K562 (cell line): ENCODE measurements at regions not wholly inside any gene's neighbourhood (a gene's known extent, or its start where the extent isn't known, plus 50 kb on each side); places are given as distances from the start of the nearest gene placed in this dataset.

Experiments
- ATAC-seq: fragments of 200-7000 bp; cut with Tn5 transposase; 3 replicates; pipeline ENCODE4 v1.9.1; 2020; ENCODE audit warnings: moderate library complexity
- BruUV-seq: library from RNA; stranded (reverse); fragments of 400-500 nt; replicated peaks from 2 replicates; lab custom pipeline; 2021; lab: Mats Ljungman, UMichigan
- CTCF ChIA-PET: fragments of 300-600 bp; formaldehyde crosslinking; extraction: SDS; loops from one replicate; lab custom pipeline; 2021; ENCODE audit warnings: low intra/inter-chr PET ratio; lab: Yijun Ruan, JAX
- POLR2A ChIA-PET: fragments of 300-600, 350-650 bp; sonication (Branson Sonifier 250); formaldehyde crosslinking; extraction: SDS; loops from one replicate; lab custom pipeline; 2021; ENCODE audit warnings: antibody characterized with exemption, inconsistent platforms; lab: Yijun Ruan, JAX
- DNase-seq, 4 experiments: peaks; one replicate each; pipeline versions ENCODE4 v3.0.0 to v3.0.0-alpha.2; 2011 to 2018; ENCODE audit warnings: low spot score in 3 of 4, mixed read lengths in 3 of 4; ENCODE audit errors: extremely low read depth in 1 of 4
- FAIRE-seq: peaks from 2 replicates; lab custom pipeline; 2011; peaks lifted over from hg19 to GRCh38; lab: Jason Lieb, UNC
- H2AFZ ChIP-seq: 2 replicates; pipeline ENCODE4 v1.6.0; 2011; ENCODE audit warnings: low read depth, low read length, control low read depth, inconsistent platforms
- H3K27ac ChIP-seq: fragments of 200-600 bp; 3 replicates; pipeline ENCODE4 v1.8.0; 2011; ENCODE audit warnings: low read depth, mild to moderate bottlenecking, control low read depth, inconsistent platforms, low read length, moderate library complexity, mixed read lengths; ENCODE audit errors: extremely low read depth
- H3K27me3 ChIP-seq, 2 experiments: fragments of 300-600 bp in 1 of 2; 2 replicates in 1 of 2; 3 replicates in 1 of 2; pipeline versions ENCODE4 v1.6.0 to v1.8.0; 2011; ENCODE audit warnings: inconsistent platforms in 2 of 2, low read length in 2 of 2, mild to moderate bottlenecking in 1 of 2, mixed read lengths in 1 of 2, moderate library complexity in 1 of 2; ENCODE audit not compliant: control insufficient read depth in 2 of 2, insufficient read depth in 2 of 2
- H3K36me3 ChIP-seq: fragments of 300-600 bp; 3 replicates; pipeline ENCODE4 v1.8.0; 2011; ENCODE audit warnings: mild to moderate bottlenecking, low read length, inconsistent platforms; ENCODE audit not compliant: control insufficient read depth, insufficient read depth
- H3K4me1 ChIP-seq, 2 experiments: fragments of 200-600 bp in 1 of 2; replicated peaks in 1 of 2; 2 replicates in 1 of 2; 3 replicates in 1 of 2; pipeline versions ENCODE4 v1.5.1 to v1.8.0; 2011; ENCODE audit warnings: inconsistent platforms in 2 of 2, low read length in 2 of 2, mild to moderate bottlenecking in 1 of 2, mixed read lengths in 1 of 2, moderate library complexity in 1 of 2; ENCODE audit not compliant: control insufficient read depth in 2 of 2, insufficient read depth in 2 of 2
- H3K4me2 ChIP-seq: 2 replicates; pipeline ENCODE4 v1.6.1; 2011; ENCODE audit warnings: low read length, control low read depth, inconsistent platforms, mixed read lengths; ENCODE audit not compliant: insufficient read depth
- H3K4me3 ChIP-seq: fragments of 200-600 bp; sonication (generic), shearing (Covaris generic); 2 replicates; pipeline ENCODE4 v1.5.1; 2016; ENCODE audit warnings: control low read depth, inconsistent platforms
- H3K79me2 ChIP-seq: fragments of 200-600 bp; 3 replicates; pipeline ENCODE4 v1.8.0; 2011; ENCODE audit warnings: low read length, inconsistent platforms; ENCODE audit not compliant: control insufficient read depth, insufficient read depth
- H3K9ac ChIP-seq, 2 experiments: 2 replicates each; pipeline versions ENCODE4 v1.6.0 to v1.6.1; 2011; ENCODE audit warnings: low read depth in 2 of 2, low read length in 2 of 2, control low read depth in 1 of 2, inconsistent platforms in 1 of 2, mild to moderate bottlenecking in 1 of 2, mixed read lengths in 1 of 2; ENCODE audit not compliant: insufficient read depth in 1 of 2
- H3K9me1 ChIP-seq: one replicate; pipeline ENCODE4 v1.6.0; 2011; ENCODE audit warnings: inconsistent platforms, mild to moderate bottlenecking, low read length, moderate library complexity; ENCODE audit not compliant: control insufficient read depth, insufficient read depth
- H3K9me3 ChIP-seq: replicated peaks from 2 replicates; pipeline ENCODE4 v1.5.1; 2011; ENCODE audit warnings: low read depth, low read length, inconsistent platforms; ENCODE audit not compliant: control insufficient read depth, insufficient read depth
- H4K20me1 ChIP-seq: replicated peaks from 2 replicates; pipeline ENCODE4 v1.6.1; 2011; ENCODE audit warnings: low read length, inconsistent platforms, mixed read lengths; ENCODE audit not compliant: control insufficient read depth, insufficient read depth
- MTA3 ChIP-seq: fragments of 450-650 bp; formaldehyde crosslinking; IDR thresholded peaks from 2 replicates; pipeline ENCODE4 v1.6.1; 2017; ENCODE audit warnings: mild to moderate bottlenecking, borderline replicate concordance
- PRPF4 ChIP-seq: fragments of 200-400 bp; formaldehyde crosslinking; IDR thresholded peaks from one replicate; pipeline ENCODE4 v1.6.1; 2017; ENCODE audit warnings: low read length, low read depth, mild to moderate bottlenecking; ENCODE audit not compliant: insufficient read depth, poor library complexity, severe bottlenecking
- RUNX1 ChIP-seq: sonication (generic); IDR thresholded peaks from 2 replicates; pipeline ENCODE4 v1.6.1; 2016; ENCODE audit warnings: antibody characterized with exemption, low read depth
- TAF7 ChIP-seq: fragments of 450-650 bp; IDR thresholded peaks from 2 replicates; pipeline ENCODE4 v1.6.1; 2016; ENCODE audit warnings: missing genetic modification characterization, missing compliant biosample characterization
- ZNF3 ChIP-seq: fragments of 250-450 bp; sonication (Bioruptor Pico); IDR thresholded peaks from 2 replicates; pipeline ENCODE4 v1.5.0; 2021; ENCODE audit warnings: mild to moderate bottlenecking, moderate library complexity
- ZNF41 ChIP-seq: fragments of 250-450 bp; sonication (Bioruptor Pico); conservative IDR thresholded peaks from 2 replicates; pipeline ENCODE4 v1.4.0; 2020; ENCODE audit warnings: mild to moderate bottlenecking
- WGBS: fragments of 100-300 bp; shearing (Covaris generic); methylation state at CpG from one replicate; pipeline ENCODE4 v1.1.6; 2016; ENCODE audit warnings: low coverage, mixed read lengths; ENCODE audit not compliant: insufficient coverage; ENCODE audit errors: missing lambda C conversion rate; 5-methylcytosine and 5-hydroxymethylcytosine counted together
- in situ Hi-C: fragments of 300-500 bp; cut with MboI; formaldehyde crosslinking; loops from 4 replicates; pipeline ENCODE4 v1.15.0; 2018; ENCODE audit warnings: inconsistent platforms, mixed read lengths
- intact Hi-C: fragments of 100-400 bp; cut with micrococcal nuclease; formaldehyde crosslinking; loops from 2 replicates; pipeline ENCODE4 v1.14.2; 2022
- TF ChIP-seq, protein P1 (sequence below), 2 experiments: fragments of 250-450 bp in 1 of 2; fragments of 450-650 bp in 1 of 2; sonication (Bioruptor Pico) in 1 of 2; IDR thresholded peaks; 2 replicates each; pipeline versions ENCODE4 v1.6.1 to v1.8.0; 2016 to 2021; ENCODE audit warnings: mild to moderate bottlenecking in 2 of 2, moderate library complexity in 2 of 2, missing compliant biosample characterization in 1 of 2, missing genetic modification characterization in 1 of 2

GRCh38 chr3:194031349-194031748, 104.6 kb upstream of the HES1 start:
- Histone ChIP-seq H3K36me3 (no peaks in the 10 kb centered on the region), H2AFZ (no peak overlapping the region), H3K27me3 (no peaks in the 10 kb centered on the region), H3K4me3 (no peak overlapping the region), H3K79me2 (no peaks in the 10 kb centered on the region), H3K27ac (no peak overlapping the region), H3K4me2 (no peak overlapping the region), H3K9me3 (no peaks in the 10 kb centered on the region), H3K9me1 (no peaks in the 10 kb centered on the region), H3K4me1 (no peaks in the 10 kb centered on the region; a peak in 2 of 5 replicates), H3K9ac (no peak overlapping the region; a peak in 1 of 4 replicates), H4K20me1 (no peaks in the 10 kb centered on the region)
- ATAC-seq (no peak), DNase-seq (no peak), FAIRE-seq (no peak)
- BruUV-seq = no TSS peak
- intact Hi-C loops = no loop called here
- WGBS = 60% methylated on average over 9 of the region's 9 CpGs
- TF ChIP-seq PRPF4 = no peak
- TF ChIP-seq, protein P1, sequence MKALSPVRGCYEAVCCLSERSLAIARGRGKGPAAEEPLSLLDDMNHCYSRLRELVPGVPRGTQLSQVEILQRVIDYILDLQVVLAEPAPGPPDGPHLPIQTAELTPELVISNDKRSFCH (CRISPR knock-in tag; IDR thresholded peaks at IDR 0.05) = no peak
- TF ChIP-seq, protein P1 (tag; IDR thresholded peaks at IDR 0.05) = no peak
- TF ChIP-seq RUNX1 = no peak
- TF ChIP-seq ZNF3 = no peak
- no peak for TF ChIP-seq ZNF41
- TF ChIP-seq MTA3 = no peak
- TF ChIP-seq TAF7 (tag) = no peak
- POLR2A ChIA-PET = interaction anchor here (0.6 kb wide), 1 partner anchor 1322 kb away, joined by 5 read pairs; no protein-coding TSS in a partner anchor
- in situ Hi-C loops = no loop called here
- CTCF ChIA-PET = no interaction called here
